ENCODE measurements at regions not wholly inside any gene's neighbourhood (a gene's known extent, or its start where the extent isn't known, plus 50 kb on each side); places are given as distances from the start of the nearest gene placed in this dataset.

- no peak for DNase-seq
These were observed 1072.4 kb upstream of the EEF2KMT start for GRCh38 chr16:6170022-6170421.

DNA sequence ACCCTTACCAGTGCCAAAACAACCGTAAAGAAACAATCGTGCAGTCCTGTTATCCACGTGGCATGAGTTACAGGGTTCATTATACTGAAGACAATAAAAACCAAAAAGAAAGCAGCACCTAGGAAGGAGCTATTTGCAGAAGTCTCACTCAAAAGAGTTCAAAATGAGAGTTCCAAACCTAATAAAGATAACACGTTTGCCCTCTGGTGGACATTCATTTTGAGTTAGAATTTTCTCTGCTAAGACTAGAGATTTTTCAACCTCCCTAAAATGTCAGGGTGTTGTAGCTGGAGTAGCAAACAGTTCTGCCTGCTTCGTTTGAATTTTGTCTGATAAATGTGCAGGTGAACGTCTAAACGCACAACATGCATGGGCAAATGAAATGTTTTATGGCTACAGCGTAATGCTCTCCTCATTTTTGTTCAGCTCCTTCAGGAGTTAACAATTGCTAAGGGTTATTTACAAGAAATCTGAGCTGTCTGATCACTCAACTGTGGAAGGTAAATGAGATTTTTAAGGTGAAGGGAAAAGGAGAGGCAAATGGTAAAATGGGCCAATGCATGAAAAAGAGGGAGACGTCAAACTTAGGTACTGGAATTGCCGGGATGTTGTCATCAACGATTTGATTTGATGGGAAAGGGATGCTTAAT lies 1067.9 kb upstream of the EEF2KMT start:
- DNase-seq, result no peak

GRCh38 chr16:6160871-6161270 lies 1063.3 kb upstream of the EEF2KMT start:
- no peak for DNase-seq

- DNase-seq, result no peak
These were observed 1062.7 kb upstream of the EEF2KMT start for GRCh38 chr16:6160303-6160702.

- no peak for DNase-seq
These were observed 1060.2 kb upstream of the EEF2KMT start for GRCh38 chr16:6157806-6158205.

GRCh38 chr16:6155271-6155670 lies 1057.7 kb upstream of the EEF2KMT start:
- no peak for DNase-seq

DNA sequence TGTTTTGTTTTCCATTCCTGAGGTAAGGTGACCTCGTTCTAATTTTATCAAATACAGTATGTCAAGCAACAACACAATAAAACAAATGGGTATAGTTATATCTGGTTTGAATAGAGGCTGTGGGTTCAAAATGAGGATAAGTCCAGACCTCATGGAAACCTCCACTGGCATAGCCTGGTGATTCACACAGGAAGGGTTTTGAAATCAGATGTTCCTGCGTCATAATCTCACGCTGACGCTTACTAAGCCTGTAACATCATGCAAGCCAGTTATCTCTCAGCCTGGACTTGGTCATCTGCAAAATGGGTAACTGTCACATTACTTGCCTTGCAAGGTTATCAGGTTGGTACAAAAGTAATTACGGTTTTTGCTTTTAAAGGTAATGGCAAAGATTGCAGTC lies 1056.3 kb upstream of the EEF2KMT start:
- DNase-seq, result no peak

GRCh38 chr16:6149031-6149430 lies 1051.4 kb upstream of the EEF2KMT start:
- DNase-seq, result no peak

GRCh38 chr16:6148361-6148760 lies 1050.8 kb upstream of the EEF2KMT start:
- DNase-seq, result no peak

- DNase-seq, result no peak
These were observed 1049.4 kb upstream of the EEF2KMT start for GRCh38 chr16:6146874-6147425.

DNA sequence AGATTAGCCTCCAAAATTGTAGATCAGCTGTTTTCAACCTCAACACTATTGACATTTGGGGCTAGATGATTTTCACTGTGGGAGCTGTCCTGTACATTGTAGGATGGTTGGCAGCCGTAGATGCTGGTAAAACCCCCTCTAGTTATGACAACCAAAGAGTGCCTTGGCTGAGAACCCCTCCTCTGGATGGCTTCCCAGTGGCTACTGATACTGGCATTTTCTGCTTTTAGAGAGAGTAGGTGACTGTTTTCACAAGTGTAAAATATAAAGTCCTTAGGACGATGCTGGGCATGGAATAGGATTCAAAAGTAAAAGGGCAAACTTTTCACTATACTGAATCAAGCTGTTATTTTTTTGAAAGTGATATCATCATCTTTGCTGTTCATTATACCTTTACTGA lies 1048.8 kb upstream of the EEF2KMT start:
- no peak for DNase-seq

GRCh38 chr16:6144463-6144862 lies 1046.9 kb upstream of the EEF2KMT start:
- DNase-seq, result no peak

DNA sequence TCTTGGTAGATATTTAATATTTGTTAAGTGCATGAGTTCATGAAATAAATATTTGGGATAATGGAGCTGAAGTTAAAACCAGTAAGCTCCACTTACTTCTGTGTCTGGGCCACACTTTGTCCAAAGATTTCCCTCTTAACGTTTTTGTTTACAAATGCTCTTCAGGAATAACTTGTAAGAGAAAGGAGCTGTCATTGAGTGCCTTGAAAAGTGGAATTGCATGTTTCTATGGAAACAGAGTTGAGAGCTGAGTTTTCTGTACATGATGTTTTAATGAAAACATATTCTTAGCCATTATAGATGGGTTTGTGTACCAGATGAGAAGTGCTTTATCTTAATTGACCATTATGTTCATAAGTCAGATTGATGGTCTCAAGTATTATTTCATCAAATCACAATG lies 1045.4 kb upstream of the EEF2KMT start:
- no peak for DNase-seq

- no peak for DNase-seq
These were observed 1035.5 kb upstream of the EEF2KMT start for GRCh38 chr16:6133009-6133557.

- DNase-seq, result no peak
These were observed 1034.5 kb upstream of the EEF2KMT start for GRCh38 chr16:6132121-6132520.

- DNase-seq, result no peak
These were observed 1034.0 kb upstream of the EEF2KMT start for GRCh38 chr16:6131526-6132050.

DNA sequence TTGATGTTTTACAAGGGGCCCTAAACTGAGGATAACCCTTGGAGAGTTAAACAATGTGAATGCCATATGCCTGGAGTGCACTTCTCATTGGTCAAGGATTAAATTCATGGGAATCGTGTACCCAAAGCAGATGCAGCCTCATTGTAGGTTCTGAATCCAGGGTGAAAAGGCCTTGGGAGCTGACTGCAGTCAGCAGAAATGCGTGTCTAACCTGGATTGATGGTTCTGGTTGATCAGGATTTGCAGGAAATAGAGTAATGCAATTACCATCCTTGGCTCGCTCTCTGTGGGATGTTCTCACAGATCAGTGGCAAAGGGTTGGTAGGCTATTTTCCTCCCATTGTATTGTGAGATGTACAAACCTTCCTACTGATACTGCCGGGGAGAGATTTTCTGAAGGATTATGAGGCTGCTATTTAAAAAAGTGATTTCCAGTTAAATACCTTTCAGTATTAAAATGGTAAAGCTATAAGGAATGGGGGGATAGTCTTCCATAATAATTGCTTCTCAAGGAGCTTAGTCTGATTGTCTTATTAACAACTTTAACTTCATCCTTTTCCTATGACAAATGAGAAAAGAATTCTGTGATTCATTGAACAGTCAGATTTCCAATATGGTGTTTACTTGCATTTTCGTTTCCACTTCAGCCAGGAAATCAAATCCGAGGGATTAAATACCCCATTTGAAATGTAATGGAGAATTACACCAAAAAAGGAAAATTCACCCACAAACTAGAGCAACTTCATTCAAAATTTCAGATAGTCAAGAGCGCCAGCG lies 1028.1 kb upstream of the EEF2KMT start:
- no peak for DNase-seq

DNA sequence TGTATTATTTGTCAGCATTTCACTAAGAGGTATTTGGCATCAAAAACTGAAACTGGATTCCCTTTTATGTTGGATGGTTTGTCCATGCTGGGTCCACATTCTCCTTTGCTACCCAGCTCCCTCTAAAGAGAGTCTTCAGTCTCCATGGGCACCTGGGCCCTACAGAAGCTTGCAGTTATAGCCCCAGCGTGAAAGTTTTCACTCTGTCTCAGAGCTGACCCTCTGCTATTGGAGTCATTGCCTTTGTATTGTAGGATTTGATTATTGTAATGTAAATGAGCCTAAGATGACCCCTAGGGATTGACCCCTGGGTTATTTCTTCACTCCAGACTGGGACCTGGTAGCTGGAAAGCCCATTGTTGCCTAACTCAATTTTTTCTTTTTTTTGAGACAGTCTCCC lies 1026.5 kb upstream of the EEF2KMT start:
- no peak for DNase-seq

DNA sequence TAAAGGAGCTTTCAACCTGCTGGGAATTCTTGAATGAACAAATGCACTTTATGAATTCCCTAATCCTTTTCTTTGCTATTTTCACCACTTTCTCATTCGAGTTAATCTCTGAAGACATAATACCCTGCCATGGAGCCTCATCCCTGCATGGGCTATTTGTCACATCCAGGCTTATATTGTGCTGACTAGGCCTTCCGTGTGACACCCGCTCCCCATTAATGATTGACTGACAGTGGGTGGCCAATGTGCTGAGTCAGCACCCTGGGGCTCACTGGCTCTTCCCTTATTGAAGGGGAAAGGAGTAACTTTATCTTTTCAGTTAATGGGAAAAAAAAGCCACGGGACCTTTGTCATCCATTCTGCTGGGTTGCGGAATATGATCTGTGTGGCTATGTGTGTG lies 1024.8 kb upstream of the EEF2KMT start:
- DNase-seq, result no peak

DNA sequence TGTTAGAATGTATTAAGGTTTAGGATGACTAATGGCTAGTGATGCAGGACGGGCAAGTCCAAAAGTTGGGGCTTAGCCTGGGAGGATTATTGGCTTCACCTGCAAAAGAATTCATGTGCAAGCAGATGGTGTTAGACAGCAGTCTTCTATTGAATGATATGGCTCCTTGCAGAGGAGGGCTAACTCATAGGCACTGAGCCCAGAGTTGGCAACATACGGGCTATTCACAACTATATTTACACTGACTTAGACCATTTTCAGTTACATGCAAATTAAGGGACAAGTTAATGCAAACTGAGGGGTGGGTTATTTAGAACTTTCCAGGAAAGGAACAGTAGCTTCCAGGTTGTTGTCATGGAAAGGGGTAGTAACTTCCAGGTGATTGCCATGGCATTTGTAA lies 1017.1 kb upstream of the EEF2KMT start:
- DNase-seq, result no peak

- DNase-seq, result no peak
These were observed 1016.2 kb upstream of the EEF2KMT start for GRCh38 chr16:6113749-6114148.

DNA sequence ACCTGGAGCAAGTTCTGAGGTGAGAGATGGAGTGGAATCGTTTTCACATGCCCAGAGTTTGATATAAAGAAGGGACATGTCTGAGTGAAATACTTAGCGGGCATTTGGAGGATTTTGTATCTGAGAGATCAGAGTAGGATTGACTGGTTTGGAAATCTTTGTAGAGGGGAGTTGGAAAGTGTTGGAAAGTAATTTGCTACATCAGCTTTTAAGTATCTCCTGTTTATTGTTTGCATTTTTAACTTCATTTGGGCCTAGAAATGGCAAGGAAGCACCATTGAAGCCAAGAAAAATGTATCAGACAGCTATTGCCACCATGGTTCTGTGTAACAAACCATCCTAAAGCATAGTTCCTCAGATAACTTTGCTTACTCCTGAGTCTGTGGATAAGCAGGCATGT lies 1015.1 kb upstream of the EEF2KMT start:
- DNase-seq, result no peak

DNA sequence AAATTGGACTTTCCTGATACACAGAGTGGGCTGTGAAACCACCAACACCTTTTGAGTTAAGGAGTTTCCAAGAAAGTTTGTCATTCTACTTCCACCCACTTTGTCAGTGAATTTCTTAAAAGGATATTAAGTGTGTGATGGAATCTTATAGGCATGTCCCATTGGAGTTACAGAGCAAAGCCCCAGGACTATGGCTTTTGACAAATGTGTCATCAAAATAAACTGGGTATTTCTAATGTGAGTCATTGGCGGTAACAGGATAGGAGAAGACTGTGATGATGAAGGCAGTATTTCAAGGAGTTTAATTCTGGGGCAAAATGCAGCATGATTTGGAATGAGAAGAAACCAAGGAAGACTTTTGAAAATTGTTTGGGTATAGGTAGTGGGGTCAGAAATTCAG lies 1013.8 kb upstream of the EEF2KMT start:
- no peak for DNase-seq

GRCh38 chr16:6110346-6110745 lies 1012.8 kb upstream of the EEF2KMT start:
- no peak for DNase-seq
